ENCODE measurements at regions not wholly inside any gene's neighbourhood (a gene's known extent, or its start where the extent isn't known, plus 50 kb on each side); places are given as distances from the start of the nearest gene placed in this dataset.

- TF ChIP-seq CTCF (IDR thresholded peaks at IDR 0.05; ENCODE audit: low read length) (no peak), EZH2 (IDR thresholded peaks at IDR 0.05; ENCODE audit: borderline replicate concordance, low read length) (no peak)
Observed at GRCh38 chr6:7045746-7046145, 62.0 kb upstream of the RREB1 start.
